Pons (tissue), 1 donor: ENCODE measurements at regions not wholly inside any gene's neighbourhood (a gene's known extent, or its start where the extent isn't known, plus 50 kb on each side); places are given as distances from the start of the nearest gene placed in this dataset.
"Not testable (repeated sequence)": the region's sequence is repeated elsewhere in the genome, so short reads cannot be mapped to it uniquely, and the experiment has no call there.

Experiments used
- DNase-seq: peaks from one replicate; pipeline ENCODE4 v3.0.0-alpha.2; 2016; ENCODE audit warnings: low spot score

- no peak for DNase-seq
These were observed 375.7 kb upstream of the PRR16 start for GRCh38 chr5:120088412-120088811.

DNA sequence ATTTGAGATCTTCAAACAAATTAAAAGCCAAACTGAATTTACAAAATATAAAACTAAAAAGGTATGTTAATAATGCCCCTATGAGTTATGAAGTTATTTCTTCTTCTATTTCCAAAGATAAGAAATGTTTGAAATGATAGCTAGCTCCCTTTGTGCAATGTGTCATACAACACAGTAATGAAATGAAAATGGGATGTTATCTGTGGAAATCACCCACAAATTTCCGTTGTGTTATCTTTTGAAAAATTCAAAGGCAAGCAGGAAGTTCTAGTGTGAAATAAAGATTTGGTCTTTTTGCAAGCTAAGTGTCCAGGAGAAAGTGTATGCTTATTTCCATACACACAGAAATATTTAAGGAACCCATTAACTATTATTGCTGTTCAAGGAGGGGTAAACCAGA is 375.3 kb upstream of the PRR16 start:
- no peak for DNase-seq

- DNase-seq, result no peak
These were observed 372.6 kb upstream of the PRR16 start for GRCh38 chr5:120091376-120091948.

- DNase-seq, result no peak
These were observed 371.5 kb upstream of the PRR16 start for GRCh38 chr5:120092649-120093048.

GRCh38 chr5:120093178-120093577 is 370.9 kb upstream of the PRR16 start:
- DNase-seq, result no peak

DNA sequence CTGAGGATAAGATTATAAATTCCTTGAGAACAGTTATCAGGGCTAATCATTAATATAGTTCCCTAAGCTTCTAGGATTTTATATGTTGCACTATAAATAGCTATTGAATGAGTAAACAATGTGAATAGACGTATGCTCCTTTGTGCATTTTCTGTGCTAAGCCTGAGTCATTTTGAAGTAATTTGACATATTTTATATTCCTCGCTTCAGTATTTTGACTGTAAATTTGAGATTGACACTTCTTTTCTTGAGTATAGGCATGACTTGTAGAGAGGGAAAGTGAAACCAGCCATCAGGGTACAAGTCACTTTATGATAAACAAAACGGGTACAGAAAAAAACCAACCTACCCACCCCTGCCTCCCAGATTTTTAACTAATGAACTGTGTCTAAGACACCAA is 367.7 kb upstream of the PRR16 start:
- DNase-seq, result no peak

GRCh38 chr5:120098426-120098825 is 365.7 kb upstream of the PRR16 start:
- no peak for DNase-seq

- no peak for DNase-seq
These were observed 365.1 kb upstream of the PRR16 start for GRCh38 chr5:120098902-120099535.

DNA sequence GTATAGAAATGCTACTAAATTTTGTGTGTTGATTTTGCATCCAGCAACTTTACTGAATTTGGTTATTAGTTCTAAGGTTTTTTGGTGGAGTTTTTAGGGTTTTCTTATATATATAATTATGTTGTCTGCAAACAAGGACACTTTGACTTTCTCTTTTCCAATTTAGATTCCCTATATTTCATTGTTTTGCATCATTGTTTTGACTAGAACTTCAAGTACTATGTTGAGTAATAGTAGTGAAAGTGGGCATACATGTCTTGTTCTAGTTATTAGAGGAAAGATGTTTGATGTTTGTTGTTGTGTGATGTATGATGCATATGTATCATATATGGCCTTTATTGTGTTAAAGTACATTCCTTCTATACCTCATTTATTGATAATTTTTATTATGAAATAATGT is 362.3 kb upstream of the PRR16 start:
- DNase-seq, result no peak

GRCh38 chr5:120103495-120103894 is 360.6 kb upstream of the PRR16 start:
- DNase-seq, result no peak

DNA sequence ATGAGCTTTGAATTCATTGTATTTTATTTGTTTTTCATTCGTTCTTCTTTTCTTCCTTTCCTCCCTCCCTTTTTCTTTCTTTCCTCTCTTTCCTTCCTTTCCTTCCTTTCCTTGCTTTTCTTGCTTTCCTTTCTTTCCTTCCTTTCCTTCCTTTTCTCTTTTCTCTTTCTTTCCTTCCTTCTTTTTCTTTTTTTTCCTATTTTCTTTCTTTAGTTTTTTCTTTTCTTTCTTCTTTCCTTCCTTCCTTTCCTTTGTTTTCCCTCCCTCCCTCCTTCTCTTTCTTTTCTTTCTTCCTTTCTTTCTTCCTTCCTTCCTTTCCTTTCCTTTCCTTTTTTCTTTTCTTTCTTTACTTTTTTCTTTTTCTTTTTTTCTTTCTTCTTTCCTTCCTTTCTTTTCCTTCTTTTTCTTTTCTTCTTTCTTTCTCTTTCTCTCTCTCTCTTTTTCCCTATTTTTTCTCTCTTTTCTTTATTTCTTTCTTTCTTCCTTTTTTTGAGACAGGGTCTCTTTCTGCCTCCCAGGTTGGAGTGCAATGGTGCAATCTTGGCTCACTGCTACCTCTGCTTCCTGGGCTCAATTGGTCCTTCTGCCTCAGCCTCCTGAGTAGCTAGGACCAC is 357.1 kb upstream of the PRR16 start:
- no peak for DNase-seq

DNA sequence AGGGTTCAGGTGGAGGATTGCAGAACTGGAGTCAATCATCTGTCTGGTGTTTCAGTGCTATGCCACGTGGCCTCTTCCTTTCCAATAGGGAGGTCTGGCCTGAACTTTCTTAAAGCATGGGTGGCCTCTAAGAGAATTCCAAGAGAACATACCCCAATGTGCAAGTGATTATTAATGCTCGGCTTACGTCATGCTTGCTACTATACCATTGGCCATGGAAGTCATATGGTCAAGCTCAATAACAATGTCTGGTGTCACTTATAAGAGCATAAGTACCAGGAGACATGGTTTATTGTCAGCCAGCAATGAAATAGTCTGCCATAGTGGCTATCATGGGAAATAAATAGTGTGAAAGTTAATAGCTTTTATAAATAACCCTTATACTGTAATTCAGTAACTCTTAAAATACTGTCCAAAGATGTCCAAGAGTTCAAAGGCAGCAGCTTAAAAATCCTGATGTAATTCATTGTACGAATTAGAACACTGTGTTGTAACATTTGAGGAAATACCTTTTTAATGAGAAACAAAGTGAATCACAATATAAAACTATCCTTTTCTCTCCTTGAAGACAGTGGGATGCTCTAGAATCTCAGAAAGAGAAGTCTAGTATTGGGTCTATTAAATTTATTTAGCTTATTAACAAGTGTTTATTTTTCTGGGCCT is 355.4 kb upstream of the PRR16 start:
- no peak for DNase-seq

- no peak for DNase-seq
These were observed 341.4 kb upstream of the PRR16 start for GRCh38 chr5:120122703-120123102.

DNA sequence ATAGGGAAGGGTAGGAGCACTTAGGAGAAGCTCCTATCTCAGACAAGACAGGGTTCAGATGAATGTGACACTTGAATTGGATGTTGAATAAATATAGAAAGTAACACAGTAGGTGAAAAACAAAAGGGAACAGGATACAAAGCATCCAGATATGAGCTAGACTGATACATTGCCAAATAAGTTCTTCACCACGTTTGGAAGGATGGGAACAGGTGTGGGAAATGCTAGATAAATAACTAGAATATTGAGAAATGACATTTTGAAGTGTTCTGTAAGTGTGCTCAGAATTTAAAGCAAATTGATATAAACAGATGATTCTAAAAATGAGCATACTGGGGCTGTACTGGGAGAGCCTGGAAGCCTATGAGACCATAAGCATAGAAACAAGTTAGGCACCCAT is 340.1 kb upstream of the PRR16 start:
- DNase-seq, result no peak

DNA sequence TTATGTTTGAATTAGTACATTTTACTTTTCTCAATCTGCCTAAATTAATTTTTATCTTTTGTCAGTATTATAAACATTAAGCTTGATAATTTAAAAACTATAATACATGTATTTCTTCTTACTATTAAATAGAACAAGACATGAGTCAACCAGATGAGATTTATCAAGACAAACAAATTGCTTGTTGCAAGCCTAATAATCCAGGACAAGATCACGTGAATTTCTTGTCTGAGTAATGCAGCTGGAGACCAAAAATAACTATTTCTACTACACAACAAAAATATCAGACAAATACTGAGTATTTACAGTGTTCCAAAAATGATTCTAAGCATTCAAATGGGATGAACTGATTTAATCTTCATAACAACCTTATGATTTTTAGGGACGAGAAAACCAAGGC is 339.1 kb upstream of the PRR16 start:
- no peak for DNase-seq

DNA sequence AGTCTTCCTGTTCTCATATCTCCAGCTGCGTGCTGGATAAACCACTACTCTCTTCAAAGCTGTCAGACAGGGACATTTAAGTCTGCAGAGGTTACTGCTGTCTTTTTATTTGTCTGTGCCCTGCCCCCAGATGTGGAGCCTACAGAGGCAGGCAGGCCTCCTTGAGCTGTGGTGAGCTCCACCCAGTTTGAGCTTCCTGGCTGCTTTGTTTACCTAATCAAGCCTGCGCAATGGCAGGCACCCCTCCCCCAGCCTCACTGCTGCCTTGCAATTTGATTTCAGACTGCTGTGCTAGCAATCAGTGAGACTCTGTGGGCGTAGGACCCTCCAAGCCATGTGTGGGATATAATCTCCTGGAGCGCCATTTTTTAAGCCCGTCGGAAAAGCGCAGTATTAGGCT is 331.8 kb upstream of the PRR16 start:
- not testable (repeated sequence) for DNase-seq

- DNase-seq, result no peak
These were observed 329.2 kb upstream of the PRR16 start for GRCh38 chr5:120134944-120135343.

GRCh38 chr5:120137582-120137981 is 326.5 kb upstream of the PRR16 start:
- DNase-seq, result no peak

DNA sequence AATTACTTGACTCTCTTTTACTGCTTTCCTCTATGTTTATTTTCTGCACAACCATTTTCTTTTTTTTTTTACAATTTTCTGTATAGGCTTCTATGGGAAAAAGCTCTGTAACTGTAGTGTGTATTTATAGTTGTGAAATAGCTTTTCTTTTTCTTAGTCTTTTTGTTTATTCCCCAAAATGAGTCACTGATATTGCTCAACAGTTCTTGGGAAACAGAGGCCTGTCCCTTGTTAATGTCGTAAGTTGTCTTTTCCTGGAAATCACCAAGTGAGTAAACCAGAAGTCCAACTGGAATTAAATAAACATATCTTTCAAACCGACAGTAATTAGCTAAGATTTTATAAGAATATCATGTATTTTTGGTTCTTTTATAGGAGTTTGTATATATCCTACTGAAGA is 325.1 kb upstream of the PRR16 start:
- DNase-seq, result peak; percentile 29

DNA sequence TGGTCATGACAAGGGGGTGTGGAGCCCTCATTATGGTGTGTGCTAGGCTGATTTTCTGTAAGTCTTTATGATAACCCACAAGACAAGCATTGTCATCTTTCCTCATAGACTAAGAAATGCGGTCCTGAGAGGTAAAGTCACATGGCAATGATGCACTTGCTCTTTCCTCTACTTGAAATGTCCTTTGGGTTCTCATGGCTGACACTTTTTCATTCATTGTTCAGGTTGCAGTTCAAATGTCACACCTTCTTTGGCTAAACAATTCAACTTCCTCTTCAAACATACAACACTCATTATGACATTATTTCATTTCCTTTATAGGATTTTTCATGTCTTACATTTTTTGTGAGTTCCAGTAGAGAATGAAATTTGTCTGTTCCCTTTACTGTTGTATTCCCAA is 323.6 kb upstream of the PRR16 start:
- DNase-seq, result no peak

- no peak for DNase-seq
These were observed 323.0 kb upstream of the PRR16 start for GRCh38 chr5:120141076-120141475.

GRCh38 chr5:120146787-120147186 is 317.3 kb upstream of the PRR16 start:
- no peak for DNase-seq

DNA sequence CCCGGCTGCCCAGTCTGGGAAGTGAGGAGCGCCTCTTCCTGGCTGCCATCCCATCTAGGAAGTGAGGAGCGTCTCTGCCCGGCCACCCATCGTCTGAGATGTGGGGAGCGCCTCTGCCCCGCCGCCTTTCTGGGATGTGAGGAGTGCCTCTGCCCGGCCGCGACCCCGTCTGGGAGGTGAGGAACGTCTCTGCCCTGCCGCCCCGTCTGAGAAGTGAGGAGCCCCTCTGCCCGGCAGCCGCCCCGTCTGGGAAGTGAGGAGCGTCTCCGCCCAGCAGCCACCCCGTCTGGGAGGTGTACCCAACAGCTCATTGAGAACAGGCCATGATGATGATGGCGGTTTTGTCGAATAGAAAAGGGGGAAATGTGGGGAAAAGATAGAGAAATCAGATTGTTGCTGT is 316.2 kb upstream of the PRR16 start:
- not testable (repeated sequence) for DNase-seq
